GM12875 (cell line): ENCODE measurements at regions not wholly inside any gene's neighbourhood (a gene's known extent, or its start where the extent isn't known, plus 50 kb on each side); places are given as distances from the start of the nearest gene placed in this dataset.

ENCODE experiments used
- H3K4me3 ChIP-seq: one replicate; pipeline ENCODE4 v1.5.1; 2011; ENCODE audit warnings: low read depth, low read length, control low read depth
- TF ChIP-seq, protein P1 (sequence below): IDR thresholded peaks from 2 replicates; pipeline ENCODE4 v1.5.1; 2011; ENCODE audit warnings: low read depth, mild to moderate bottlenecking, control low read depth, inconsistent platforms, low read length, moderate library complexity, borderline replicate concordance; ENCODE audit not compliant: insufficient read depth

DNA sequence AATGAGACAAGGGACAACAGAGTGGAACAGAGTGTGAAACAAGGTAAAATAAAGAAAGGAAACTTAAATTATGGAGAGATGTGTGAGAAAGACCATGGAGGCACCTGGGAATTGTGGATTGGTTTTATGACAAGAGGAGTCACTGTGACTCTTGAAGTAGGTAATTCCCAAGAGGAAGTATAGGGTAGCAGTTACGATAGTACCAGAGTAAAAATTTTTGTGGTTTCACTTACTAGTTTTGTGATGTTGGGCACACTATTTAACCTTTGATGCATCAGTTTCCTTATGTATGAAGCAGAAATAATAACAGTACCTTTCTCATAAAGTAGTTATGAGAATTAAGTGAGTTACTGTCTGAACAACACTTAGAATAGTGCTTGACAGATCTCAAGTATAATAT is 267.9 kb upstream of the DPYD start:
- H3K4me3 ChIP-seq = no peak overlapping the region
- TF ChIP-seq, protein P1, sequence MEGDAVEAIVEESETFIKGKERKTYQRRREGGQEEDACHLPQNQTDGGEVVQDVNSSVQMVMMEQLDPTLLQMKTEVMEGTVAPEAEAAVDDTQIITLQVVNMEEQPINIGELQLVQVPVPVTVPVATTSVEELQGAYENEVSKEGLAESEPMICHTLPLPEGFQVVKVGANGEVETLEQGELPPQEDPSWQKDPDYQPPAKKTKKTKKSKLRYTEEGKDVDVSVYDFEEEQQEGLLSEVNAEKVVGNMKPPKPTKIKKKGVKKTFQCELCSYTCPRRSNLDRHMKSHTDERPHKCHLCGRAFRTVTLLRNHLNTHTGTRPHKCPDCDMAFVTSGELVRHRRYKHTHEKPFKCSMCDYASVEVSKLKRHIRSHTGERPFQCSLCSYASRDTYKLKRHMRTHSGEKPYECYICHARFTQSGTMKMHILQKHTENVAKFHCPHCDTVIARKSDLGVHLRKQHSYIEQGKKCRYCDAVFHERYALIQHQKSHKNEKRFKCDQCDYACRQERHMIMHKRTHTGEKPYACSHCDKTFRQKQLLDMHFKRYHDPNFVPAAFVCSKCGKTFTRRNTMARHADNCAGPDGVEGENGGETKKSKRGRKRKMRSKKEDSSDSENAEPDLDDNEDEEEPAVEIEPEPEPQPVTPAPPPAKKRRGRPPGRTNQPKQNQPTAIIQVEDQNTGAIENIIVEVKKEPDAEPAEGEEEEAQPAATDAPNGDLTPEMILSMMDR = no peak

DNA sequence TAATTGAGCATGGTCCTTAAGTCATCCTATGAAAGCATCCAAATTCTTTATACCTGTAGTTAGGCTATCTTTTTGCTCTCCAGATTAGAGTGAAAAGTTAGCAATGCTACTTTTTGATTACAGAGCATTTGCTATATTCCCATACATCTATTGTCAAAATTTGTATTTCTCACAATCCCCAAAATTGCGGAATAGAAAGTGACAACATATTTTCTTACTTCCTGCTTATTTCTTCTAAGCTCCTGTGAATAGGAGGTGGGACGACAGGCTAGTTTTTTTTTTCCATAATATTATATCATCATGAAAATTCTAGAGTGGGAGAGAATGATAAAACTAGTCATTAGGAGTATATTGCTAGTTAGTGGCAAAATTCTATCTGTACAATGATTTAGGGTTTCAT is 264.0 kb upstream of the DPYD start:
- no peak overlapping the region for H3K4me3 ChIP-seq
- TF ChIP-seq, protein P1 = no peak

DNA sequence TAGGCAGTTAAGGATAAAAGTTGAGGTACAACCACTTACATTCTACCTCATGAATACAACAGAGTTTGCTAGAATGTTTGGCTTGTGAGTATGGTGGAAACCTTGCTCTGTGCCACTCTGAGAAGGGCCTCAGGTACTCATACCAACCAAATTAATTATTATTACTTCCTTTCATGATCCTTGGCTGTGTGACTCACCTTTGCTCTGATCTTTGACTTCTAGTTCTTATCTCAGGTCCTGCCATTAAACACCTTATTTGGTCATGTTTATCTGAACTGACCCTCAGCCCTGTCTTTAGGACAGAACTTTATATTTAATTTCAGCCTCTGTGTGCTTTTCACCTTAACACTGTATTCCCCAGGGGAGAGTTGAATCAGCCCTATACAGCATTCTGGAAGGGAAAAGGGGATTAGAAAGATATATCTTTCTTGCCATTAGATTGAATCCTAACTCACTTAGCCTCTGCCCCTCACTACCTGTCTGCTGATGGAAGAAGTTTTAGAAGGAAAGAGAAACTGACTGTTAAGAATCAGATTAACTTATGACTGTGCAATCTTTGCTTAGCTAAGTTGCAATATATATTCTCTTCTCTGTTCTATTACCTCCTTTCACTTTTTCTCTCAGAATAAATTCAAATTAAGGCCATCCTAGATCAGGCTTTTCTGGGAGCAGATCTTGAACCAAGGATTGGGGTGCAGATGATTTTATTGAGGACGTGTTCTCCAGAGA is 260.4 kb upstream of the DPYD start:
- H3K4me3 ChIP-seq = no peak overlapping the region
- TF ChIP-seq, protein P1 = no peak

DNA sequence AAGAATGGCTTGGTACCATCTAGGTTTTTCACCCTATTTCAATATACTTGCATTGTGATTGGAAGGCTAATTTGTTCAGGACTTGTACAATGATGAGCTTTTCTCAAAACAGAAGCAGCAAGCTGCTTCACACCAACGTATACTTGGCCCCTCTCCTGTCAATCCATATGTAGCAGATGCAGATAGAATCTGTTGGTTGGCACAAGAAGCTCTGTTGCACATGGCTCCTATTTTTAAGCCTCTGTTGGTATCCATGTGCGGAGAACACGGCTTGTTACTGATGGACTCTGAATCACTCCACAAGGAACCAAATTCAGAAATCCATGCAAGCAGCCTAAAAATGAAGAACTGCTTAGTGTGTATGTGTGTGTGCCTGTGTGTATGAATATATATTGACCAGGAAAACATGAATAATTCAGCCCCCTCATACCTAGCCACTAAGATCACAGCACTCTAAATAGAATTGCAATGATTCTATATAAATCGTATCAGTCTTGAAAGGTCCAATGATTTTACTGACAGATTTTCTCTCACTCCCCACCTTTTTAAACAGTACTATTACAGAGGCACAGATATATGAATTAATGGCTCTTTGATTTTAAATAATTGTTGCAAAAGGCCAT is 258.4 kb upstream of the DPYD start:
- TF ChIP-seq, protein P1 = no peak
- H3K4me3 ChIP-seq = no peak overlapping the region

DNA sequence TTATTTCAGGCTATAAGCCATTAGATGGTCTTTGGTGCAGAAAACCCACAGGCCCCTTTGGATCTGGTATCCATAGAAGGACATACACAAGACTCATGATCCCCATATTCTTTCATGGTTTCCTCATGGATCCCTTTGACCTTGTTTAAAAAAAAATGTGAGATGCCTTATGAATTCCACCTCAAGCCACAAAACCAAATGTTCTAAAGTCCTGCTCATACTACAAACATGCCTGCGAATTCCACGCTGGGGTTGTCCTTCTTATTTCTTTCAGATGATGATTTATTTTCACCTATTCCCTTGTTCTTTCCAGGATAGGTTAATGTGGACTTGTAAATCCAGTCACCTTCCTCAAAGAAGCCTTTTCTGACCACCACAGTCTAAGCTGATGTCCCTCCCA is 256.9 kb upstream of the DPYD start:
- no peak overlapping the region for H3K4me3 ChIP-seq
- TF ChIP-seq, protein P1 = no peak

DNA sequence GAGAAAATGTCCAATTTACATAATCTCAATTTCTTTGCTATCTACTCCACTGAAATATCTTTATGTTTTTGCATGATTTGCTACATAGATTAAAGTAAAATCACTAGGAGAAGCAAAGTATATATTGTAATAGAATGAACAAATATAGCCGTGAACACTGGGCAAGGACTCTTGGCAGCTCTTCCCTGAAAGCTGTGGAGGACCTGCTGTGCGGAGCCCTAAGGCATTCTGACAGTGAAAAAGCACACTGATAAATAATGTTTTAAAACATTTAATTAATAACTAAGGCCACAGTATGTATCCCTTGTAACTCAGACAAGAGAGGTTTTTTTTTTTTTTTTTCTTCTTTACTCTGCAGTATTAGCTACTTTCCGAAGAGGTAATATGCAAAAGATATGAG is 256.1 kb upstream of the DPYD start:
- no peak overlapping the region for H3K4me3 ChIP-seq
- TF ChIP-seq, protein P1 = no peak

DNA sequence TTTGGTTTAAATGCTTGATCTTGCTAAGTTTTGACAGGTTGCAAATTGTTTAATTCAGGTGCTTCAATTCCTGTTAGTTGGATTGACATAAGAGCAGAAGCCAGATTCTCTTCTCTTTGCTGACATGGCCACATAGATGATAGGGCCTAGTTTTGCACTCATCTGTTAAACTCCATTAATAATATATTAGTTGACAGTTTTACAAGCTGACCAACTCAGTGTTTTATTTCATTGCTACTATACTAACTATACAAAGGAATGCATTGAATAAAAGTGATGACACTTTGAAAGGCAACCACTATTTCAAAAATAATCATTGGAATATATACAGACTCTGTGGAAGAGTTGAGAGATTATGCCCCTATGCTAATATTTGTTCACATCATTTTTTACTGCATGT is 255.6 kb upstream of the DPYD start:
- TF ChIP-seq, protein P1 = no peak
- no peak overlapping the region for H3K4me3 ChIP-seq
